Astrocyte (in vitro differentiated cells and primary cell): ENCODE measurements at regions not wholly inside any gene's neighbourhood (a gene's known extent, or its start where the extent isn't known, plus 50 kb on each side); places are given as distances from the start of the nearest gene placed in this dataset.

Experiments used
- EZH2 ChIP-seq: IDR thresholded peaks from 2 replicates; pipeline ENCODE4 v1.6.1; 2012; ENCODE audit warnings: mild to moderate bottlenecking, low read length, inconsistent platforms; ENCODE audit not compliant: insufficient read depth
- TF ChIP-seq, protein P1 (sequence below): IDR thresholded peaks from 2 replicates; pipeline ENCODE4 v1.5.1; 2011; ENCODE audit warnings: low read depth, mild to moderate bottlenecking, inconsistent platforms, low read length, moderate library complexity; ENCODE audit not compliant: insufficient read depth

DNA sequence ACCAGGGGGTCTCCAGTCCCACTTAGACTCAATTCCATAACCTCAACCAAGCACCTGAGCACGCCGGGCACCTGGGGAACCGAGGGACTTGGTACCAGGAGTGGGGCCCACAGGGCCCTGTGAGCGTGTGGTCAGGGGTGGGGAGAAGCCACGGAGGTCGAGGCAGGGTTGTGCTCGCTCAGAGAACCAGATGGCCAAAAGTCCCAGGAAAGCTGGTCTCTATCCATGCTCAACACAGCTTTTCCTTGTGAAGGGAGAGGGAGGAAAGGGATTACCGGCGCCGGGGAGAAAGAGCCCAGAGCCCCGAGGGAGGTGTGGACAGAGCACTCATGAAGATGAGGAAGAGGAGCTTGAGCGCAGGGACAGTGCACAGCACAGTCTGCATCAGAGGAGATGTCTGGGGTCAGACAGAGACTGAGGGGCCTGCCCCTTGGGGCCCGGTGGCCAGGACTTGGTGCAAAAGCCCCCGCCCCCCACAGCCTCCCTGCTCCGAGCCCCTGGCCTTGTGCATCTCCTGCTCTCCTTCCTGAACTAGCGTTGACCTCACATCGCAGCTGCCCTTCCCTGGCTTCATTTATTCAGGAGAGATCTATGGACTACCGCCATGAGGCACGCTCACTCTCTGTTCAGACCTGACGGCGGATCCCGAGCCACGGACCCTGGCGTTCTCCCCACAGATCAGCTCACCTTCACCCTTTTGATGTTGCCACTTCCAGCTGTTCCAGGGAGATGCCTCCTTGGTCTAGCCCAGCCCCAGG is 355.4 kb upstream of the TNRC6C start:
- TF ChIP-seq, protein P1, sequence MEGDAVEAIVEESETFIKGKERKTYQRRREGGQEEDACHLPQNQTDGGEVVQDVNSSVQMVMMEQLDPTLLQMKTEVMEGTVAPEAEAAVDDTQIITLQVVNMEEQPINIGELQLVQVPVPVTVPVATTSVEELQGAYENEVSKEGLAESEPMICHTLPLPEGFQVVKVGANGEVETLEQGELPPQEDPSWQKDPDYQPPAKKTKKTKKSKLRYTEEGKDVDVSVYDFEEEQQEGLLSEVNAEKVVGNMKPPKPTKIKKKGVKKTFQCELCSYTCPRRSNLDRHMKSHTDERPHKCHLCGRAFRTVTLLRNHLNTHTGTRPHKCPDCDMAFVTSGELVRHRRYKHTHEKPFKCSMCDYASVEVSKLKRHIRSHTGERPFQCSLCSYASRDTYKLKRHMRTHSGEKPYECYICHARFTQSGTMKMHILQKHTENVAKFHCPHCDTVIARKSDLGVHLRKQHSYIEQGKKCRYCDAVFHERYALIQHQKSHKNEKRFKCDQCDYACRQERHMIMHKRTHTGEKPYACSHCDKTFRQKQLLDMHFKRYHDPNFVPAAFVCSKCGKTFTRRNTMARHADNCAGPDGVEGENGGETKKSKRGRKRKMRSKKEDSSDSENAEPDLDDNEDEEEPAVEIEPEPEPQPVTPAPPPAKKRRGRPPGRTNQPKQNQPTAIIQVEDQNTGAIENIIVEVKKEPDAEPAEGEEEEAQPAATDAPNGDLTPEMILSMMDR, result no peak
- no peak for TF ChIP-seq EZH2
